HuH-7 (cell line): ENCODE measurements at regions not wholly inside any gene's neighbourhood (a gene's known extent, or its start where the extent isn't known, plus 50 kb on each side); places are given as distances from the start of the nearest gene placed in this dataset.
"Not testable (repeated sequence)": the region's sequence is repeated elsewhere in the genome, so short reads cannot be mapped to it uniquely, and the experiment has no call there.

Experiments
- DNase-seq: peaks from one replicate; pipeline ENCODE4 v3.0.0; 2011; ENCODE audit warnings: low spot score

GRCh38 chr2:226578879-226579278 is 220.7 kb downstream of the IRS1 start:
- DNase-seq: no peak

- no peak for DNase-seq
Observed at GRCh38 chr2:226578373-226578772, 221.2 kb downstream of the IRS1 start.

- DNase-seq: no peak
Observed at GRCh38 chr2:226575928-226576327, 223.7 kb downstream of the IRS1 start.

GRCh38 chr2:226573158-226573557 is 226.5 kb downstream of the IRS1 start:
- no peak for DNase-seq

- DNase-seq: no peak
Observed at GRCh38 chr2:226564667-226565066, 235.0 kb downstream of the IRS1 start.

GRCh38 chr2:226561962-226562361 is 237.7 kb downstream of the IRS1 start:
- DNase-seq: no peak

GRCh38 chr2:226560325-226560724 is 239.3 kb downstream of the IRS1 start:
- DNase-seq: no peak

GRCh38 chr2:226559536-226559935 is 240.1 kb downstream of the IRS1 start:
- DNase-seq: no peak

GRCh38 chr2:226558418-226558817 is 241.2 kb downstream of the IRS1 start:
- DNase-seq: no peak

GRCh38 chr2:226556050-226556449 is 243.6 kb downstream of the IRS1 start:
- no peak for DNase-seq

- no peak for DNase-seq
Observed at GRCh38 chr2:226554701-226555100, 244.9 kb downstream of the IRS1 start.

- no peak for DNase-seq
Observed at GRCh38 chr2:226553333-226553732, 246.3 kb downstream of the IRS1 start.

GRCh38 chr2:226552571-226553285 is 246.9 kb downstream of the IRS1 start:
- DNase-seq: no peak

- DNase-seq: no peak
Observed at GRCh38 chr2:226551522-226552250, 247.9 kb downstream of the IRS1 start.

- no peak for DNase-seq
Observed at GRCh38 chr2:226550801-226551200, 248.8 kb downstream of the IRS1 start.

GRCh38 chr2:226548732-226549131 is 250.9 kb downstream of the IRS1 start:
- DNase-seq: no peak

GRCh38 chr2:226544596-226545210 is 254.9 kb downstream of the IRS1 start:
- DNase-seq: no peak

GRCh38 chr2:226540204-226540994 is 259.2 kb downstream of the IRS1 start:
- no peak for DNase-seq

GRCh38 chr2:226536410-226536809 is 263.2 kb downstream of the IRS1 start:
- DNase-seq: no peak

- not testable (repeated sequence) for DNase-seq
Observed at GRCh38 chr2:226532976-226533375, 266.6 kb downstream of the IRS1 start.

- DNase-seq: no peak
Observed at GRCh38 chr2:226531061-226531810, 268.4 kb downstream of the IRS1 start.

- DNase-seq: no peak
Observed at GRCh38 chr2:226529556-226529955, 270.1 kb downstream of the IRS1 start.
